CD14-positive monocyte (primary cell): ENCODE measurements at regions not wholly inside any gene's neighbourhood (a gene's known extent, or its start where the extent isn't known, plus 50 kb on each side); places are given as distances from the start of the nearest gene placed in this dataset.

ENCODE experiments used
- DNase-seq, 3 donors: peaks; one replicate each; pipeline ENCODE4 v3.0.0-alpha.2; 2011 to 2022
- H2AFZ ChIP-seq: 2 replicates; pipeline ENCODE4 v1.6.0; 2012; ENCODE audit warnings: mild to moderate bottlenecking, low read depth, low read length, inconsistent platforms; ENCODE audit not compliant: insufficient read depth, poor library complexity, severe bottlenecking
- H3K27ac ChIP-seq, 2 donors: 1 replicate in 1 of 2; 2 replicates in 1 of 2; pipeline ENCODE4 v1.5.1; 2012 to 2013; ENCODE audit warnings: low read length in 2 of 2, control low read depth in 1 of 2, inconsistent platforms in 1 of 2, low read depth in 1 of 2, mild to moderate bottlenecking in 1 of 2
- H3K27me3 ChIP-seq, 2 donors: one replicate each; pipeline versions ENCODE4 v1.6.0 to v1.6.1; 2011 to 2013; ENCODE audit warnings: low read length in 2 of 2; ENCODE audit not compliant: control insufficient read depth in 2 of 2, insufficient read depth in 2 of 2
- H3K36me3 ChIP-seq, 2 donors: replicated peaks in 1 of 2; 1 replicate in 1 of 2; 2 replicates in 1 of 2; pipeline versions ENCODE4 v1.5.1 to v1.6.1; 2012 to 2013; ENCODE audit warnings: low read length in 2 of 2, control low read depth in 1 of 2, inconsistent platforms in 1 of 2, mild to moderate bottlenecking in 1 of 2; ENCODE audit not compliant: insufficient read depth in 2 of 2, control insufficient read depth in 1 of 2
- H3K4me1 ChIP-seq, 2 donors: 1 replicate in 1 of 2; 2 replicates in 1 of 2; pipeline versions ENCODE4 v1.5.1 to v1.6.1; 2012 to 2013; ENCODE audit warnings: low read length in 2 of 2, control low read depth in 1 of 2, inconsistent platforms in 1 of 2, mild to moderate bottlenecking in 1 of 2, moderate library complexity in 1 of 2; ENCODE audit not compliant: insufficient read depth in 2 of 2, control insufficient read depth in 1 of 2
- H3K4me2 ChIP-seq: replicated peaks from 2 replicates; pipeline ENCODE3; 2012; ENCODE audit warnings: low read length, moderate library complexity, mild to moderate bottlenecking; ENCODE audit not compliant: poor library complexity, severe bottlenecking; ENCODE audit errors: extremely low read depth
- H3K4me3 ChIP-seq, 3 experiments: fragments of 200-600 bp in 1 of 3; sonication (generic) in 1 of 3; replicated peaks in 1 of 3; 1 replicate in 2 of 3; 2 replicates in 1 of 3; pipeline ENCODE4 v1.5.1; 2011 to 2013; ENCODE audit warnings: low read length in 3 of 3, mild to moderate bottlenecking in 3 of 3, control low read depth in 2 of 3, low read depth in 2 of 3, inconsistent platforms in 1 of 3, moderate library complexity in 1 of 3
- H3K79me2 ChIP-seq: 2 replicates; pipeline ENCODE4 v1.6.0; 2012; ENCODE audit warnings: mild to moderate bottlenecking, control low read depth, inconsistent platforms, low read length, moderate library complexity; ENCODE audit not compliant: insufficient read depth
- H3K9ac ChIP-seq: 2 replicates; pipeline ENCODE4 v1.6.0; 2017; ENCODE audit warnings: low read length, mild to moderate bottlenecking; ENCODE audit not compliant: insufficient read depth, poor library complexity, severe bottlenecking
- H3K9me3 ChIP-seq, 2 donors: replicated peaks in 1 of 2; 1 replicate in 1 of 2; 2 replicates in 1 of 2; pipeline versions ENCODE4 v1.5.1 to v1.6.1; 2012 to 2013; ENCODE audit warnings: low read length in 2 of 2, control low read depth in 1 of 2; ENCODE audit not compliant: control insufficient read depth in 1 of 2, insufficient read depth in 1 of 2
- H4K20me1 ChIP-seq: 2 replicates; pipeline ENCODE4 v1.6.0; 2012; ENCODE audit warnings: mild to moderate bottlenecking, low read length, control low read depth, moderate library complexity; ENCODE audit not compliant: insufficient read depth
- H3K27ac Mint-ChIP-seq, 7 donors: one replicate each; pipeline ENCODE4 v1.8.0; 2020; ENCODE audit warnings: mild to moderate bottlenecking in 7 of 7, mixed read lengths in 7 of 7, moderate library complexity in 6 of 7, inconsistent platforms in 2 of 7
- H3K27me3 Mint-ChIP-seq, 3 donors: one replicate each; pipeline ENCODE4 v1.8.0; 2021 to 2022; ENCODE audit warnings: low read depth in 3 of 3, mild to moderate bottlenecking in 3 of 3, mixed read lengths in 3 of 3, moderate library complexity in 3 of 3, inconsistent platforms in 1 of 3
- H3K36me3 Mint-ChIP-seq, 2 donors: one replicate each; pipeline ENCODE4 v1.8.0; 2020; ENCODE audit warnings: mixed read lengths in 2 of 2, inconsistent platforms in 1 of 2, mild to moderate bottlenecking in 1 of 2
- H3K4me1 Mint-ChIP-seq: one replicate; pipeline ENCODE4 v1.8.0; 2020; ENCODE audit warnings: mild to moderate bottlenecking, mixed read lengths
- H3K4me3 Mint-ChIP-seq, 2 donors: one replicate each; pipeline ENCODE4 v1.8.0; 2020; ENCODE audit warnings: mild to moderate bottlenecking in 2 of 2, mixed read lengths in 2 of 2, moderate library complexity in 1 of 2
- H3K9me3 Mint-ChIP-seq, 7 donors: one replicate each; pipeline ENCODE4 v1.8.0; 2020 to 2022; ENCODE audit warnings: mixed read lengths in 7 of 7, mild to moderate bottlenecking in 6 of 7, moderate library complexity in 6 of 7, inconsistent platforms in 2 of 7
- CTCF ChIP-seq: fragments of 200-600 bp; IDR thresholded peaks from one replicate; pipeline ENCODE4 v1.8.0; 2022; ENCODE audit warnings: antibody characterized with exemption, mild to moderate bottlenecking
- WGBS: methylation state at CpG from one replicate; pipeline ENCODE4 v1.1.5; 2013; ENCODE audit warnings: missing lambda C conversion rate; ENCODE audit not compliant: insufficient coverage; 5-methylcytosine and 5-hydroxymethylcytosine counted together
- intact Hi-C, 2 donors: fragments of 100-400 bp; cut with micrococcal nuclease; formaldehyde crosslinking; loops; one replicate each; pipeline versions ENCODE4 v1.15.0 to v1.15.1; 2023

GRCh38 chr16:52203096-52203495, 343.8 kb downstream of the TOX3 start:
- H3K4me3 Mint-ChIP-seq, result no peak overlapping the region
- no peak overlapping the region for H3K27ac ChIP-seq
- H3K9ac ChIP-seq, result no peak overlapping the region
- no peak overlapping the region for H3K4me2 ChIP-seq
- H3K36me3 Mint-ChIP-seq, result no peaks in the 10 kb centered on the region
- H3K4me1 ChIP-seq, result no peaks in the 10 kb centered on the region
- H3K27me3 ChIP-seq, result no peaks in the 10 kb centered on the region
- no peaks in the 10 kb centered on the region for H3K79me2 ChIP-seq
- no peak for TF ChIP-seq CTCF
- peaks cover 0 to 4% (median 3%) of the 10 kb centered on the region in 7 donors for H3K9me3 Mint-ChIP-seq
- DNase-seq, result no peak
- no peak overlapping the region for H3K27ac Mint-ChIP-seq
- H3K4me1 Mint-ChIP-seq, result no peaks in the 10 kb centered on the region
- no peak overlapping the region for H3K4me3 ChIP-seq
- no peaks in the 10 kb centered on the region for H3K36me3 ChIP-seq
- H4K20me1 ChIP-seq, result no peaks in the 10 kb centered on the region
- intact Hi-C loops, result no loop called here
- no peaks in the 10 kb centered on the region for H3K9me3 ChIP-seq
- no peaks in the 10 kb centered on the region for H3K27me3 Mint-ChIP-seq
- H2AFZ ChIP-seq, result no peak overlapping the region

GRCh38 chr16:52193441-52193840, 353.5 kb downstream of the TOX3 start:
- Histone ChIP-seq H3K36me3 (no peaks in the 10 kb centered on the region), H3K27me3 (no peaks in the 10 kb centered on the region), H2AFZ (no peak overlapping the region), H3K4me3 (no peak overlapping the region), H4K20me1 (no peaks in the 10 kb centered on the region), H3K4me2 (no peak overlapping the region), H3K9me3 (no peaks in the 10 kb centered on the region), H3K27ac (no peak overlapping the region), H3K79me2 (no peaks in the 10 kb centered on the region), H3K4me1 (no peaks in the 10 kb centered on the region), H3K9ac (no peak overlapping the region)
- no peak for DNase-seq
- peaks cover 0 to 3% (median 2%) of the 10 kb centered on the region in 3 donors for H3K27me3 Mint-ChIP-seq
- H3K36me3 Mint-ChIP-seq, result no peaks in the 10 kb centered on the region
- no peak for TF ChIP-seq CTCF
- no CpG with 5 or more reads among the region's 2 CpGs for WGBS
- peaks cover 0 to 2% (median 0%) of the 10 kb centered on the region in 7 donors for H3K9me3 Mint-ChIP-seq
- intact Hi-C loops, result loop anchor here (5.0 kb wide), 1 partner anchor 719 kb away; no protein-coding TSS in a partner anchor
- H3K27ac Mint-ChIP-seq, result no peak overlapping the region
- H3K4me1 Mint-ChIP-seq, result no peaks in the 10 kb centered on the region
- no peak overlapping the region for H3K4me3 Mint-ChIP-seq
